NCI-H146 treated with DMSO at 0.1 percent for 48 hours (cell line): ENCODE measurements at regions not wholly inside any gene's neighbourhood (a gene's known extent, or its start where the extent isn't known, plus 50 kb on each side); places are given as distances from the start of the nearest gene placed in this dataset.
A peak's percentile ranks its signal among the peaks of the same experiment; 100 is the strongest.
"Not testable (repeated sequence)": the region's sequence is repeated elsewhere in the genome, so short reads cannot be mapped to it uniquely, and the experiment has no call there.

Source experiments
- DNase-seq: peaks from one replicate; lab custom pipeline; 2025; ENCODE audit not compliant: unreplicated experiment; lab: John Stamatoyannopoulos, UW

- not testable (repeated sequence) for DNase-seq
Observed at GRCh38 chr10:120109725-120110124, 217.2 kb downstream of the SEC23IP start.

- DNase-seq = no peak
Observed at GRCh38 chr10:120110196-120110595, 217.7 kb downstream of the SEC23IP start.

GRCh38 chr10:120111628-120112027 is 219.1 kb downstream of the SEC23IP start:
- no peak for DNase-seq

GRCh38 chr10:120112809-120113208 is 220.3 kb downstream of the SEC23IP start:
- DNase-seq = no peak

GRCh38 chr10:120115959-120116358 is 223.4 kb downstream of the SEC23IP start:
- no peak for DNase-seq

- DNase-seq = no peak
Observed at GRCh38 chr10:120121768-120122167, 229.2 kb downstream of the SEC23IP start.

- no peak for DNase-seq
Observed at GRCh38 chr10:120131183-120131582, 238.7 kb downstream of the SEC23IP start.

GRCh38 chr10:120132811-120133210 is 240.3 kb downstream of the SEC23IP start:
- no peak for DNase-seq

- no peak for DNase-seq
Observed at GRCh38 chr10:120138689-120139088, 246.2 kb downstream of the SEC23IP start.

GRCh38 chr10:120145107-120145506 is 252.6 kb downstream of the SEC23IP start:
- no peak for DNase-seq

GRCh38 chr10:120156614-120157274 is 264.2 kb downstream of the SEC23IP start:
- no peak for DNase-seq

GRCh38 chr10:120161111-120161510 is 268.6 kb downstream of the SEC23IP start:
- DNase-seq = no peak

- DNase-seq = no peak
Observed at GRCh38 chr10:120162471-120162870, 269.9 kb downstream of the SEC23IP start.

GRCh38 chr10:120172356-120172755 is 279.8 kb downstream of the SEC23IP start:
- no peak for DNase-seq

GRCh38 chr10:120174491-120174890 is 282.0 kb downstream of the SEC23IP start:
- no peak for DNase-seq

- no peak for DNase-seq
Observed at GRCh38 chr10:120177330-120177729, 279.7 kb upstream of the PLPP4 start.

- DNase-seq = no peak
Observed at GRCh38 chr10:120180160-120180559, 276.9 kb upstream of the PLPP4 start.

- DNase-seq = no peak
Observed at GRCh38 chr10:120181154-120181553, 275.9 kb upstream of the PLPP4 start.

- no peak for DNase-seq
Observed at GRCh38 chr10:120182431-120182830, 274.6 kb upstream of the PLPP4 start.

- no peak for DNase-seq
Observed at GRCh38 chr10:120183546-120183945, 273.5 kb upstream of the PLPP4 start.

- DNase-seq = peak; percentile 25
Observed at GRCh38 chr10:120184547-120185337, 272.3 kb upstream of the PLPP4 start.

GRCh38 chr10:120186506-120186905 is 270.5 kb upstream of the PLPP4 start:
- no peak for DNase-seq
